Heart right ventricle (tissue), 16 donors: ENCODE measurements at regions not wholly inside any gene's neighbourhood (a gene's known extent, or its start where the extent isn't known, plus 50 kb on each side); places are given as distances from the start of the nearest gene placed in this dataset.
"Not testable (repeated sequence)": the region's sequence is repeated elsewhere in the genome, so short reads cannot be mapped to it uniquely, and the experiment has no call there.

Source experiments
- ATAC-seq, 8 donors: fragments of 200-7000 bp; cut with Tn5 transposase; one replicate each; pipeline ENCODE4 v1.9.1; 2020; ENCODE audit warnings: mild to moderate bottlenecking in 8 of 8, moderate library complexity in 8 of 8, moderate number of reproducible peaks in 1 of 8
- DNase-seq, 2 donors: peaks; one replicate each; pipeline ENCODE4 v3.0.0-alpha.2; 2020
- H3K27ac ChIP-seq, 10 donors: fragments of 200-600 bp; sonication (generic) in 2 of 10; one replicate each; pipeline versions ENCODE4 v1.5.0 to v1.8.0; 2020 to 2022; ENCODE audit warnings: mild to moderate bottlenecking in 3 of 10
- H3K27me3 ChIP-seq, 7 donors: fragments of 200-600 bp; one replicate each; pipeline ENCODE4 v1.8.0; 2021 to 2022; ENCODE audit warnings: mild to moderate bottlenecking in 2 of 7
- H3K36me3 ChIP-seq, 9 donors: fragments of 200-600 bp; sonication (generic) in 1 of 9; one replicate each; pipeline versions ENCODE4 v1.5.0 to v1.8.0; 2020 to 2022; ENCODE audit warnings: mild to moderate bottlenecking in 2 of 9
- H3K4me1 ChIP-seq, 9 donors: fragments of 200-600 bp; sonication (generic) in 1 of 9; one replicate each; pipeline versions ENCODE4 v1.5.0 to v1.8.0; 2020 to 2022; ENCODE audit warnings: mild to moderate bottlenecking in 4 of 9
- H3K4me3 ChIP-seq, 10 donors: fragments of 200-600 bp; sonication (generic) in 2 of 10; one replicate each; pipeline versions ENCODE4 v1.5.0 to v1.8.0; 2020 to 2022; ENCODE audit warnings: mild to moderate bottlenecking in 7 of 10, moderate library complexity in 2 of 10
- H3K9me3 ChIP-seq, 11 donors: fragments of 200-600 bp in 10 of 11; sonication (generic) in 2 of 11; one replicate each; pipeline versions ENCODE4 v1.5.0 to v1.8.0; 2013 to 2022; ENCODE audit warnings: mild to moderate bottlenecking in 2 of 11, control low read depth in 1 of 11, moderate library complexity in 1 of 11
- WGBS, 2 donors: extraction: QIAGEN DNeasy Blood & Tissue Kit; methylation state at CpG; one replicate each; pipeline ENCODE4 v1.1.7; 2013; ENCODE audit warnings: inconsistent platforms in 1 of 2; 5-methylcytosine and 5-hydroxymethylcytosine counted together
- intact Hi-C, 10 donors: fragments of 100-400 bp; cut with DNase I; formaldehyde crosslinking; loops; one replicate each; pipeline versions ENCODE4 v1.11.1 to v1.14.2; 2022
- TF ChIP-seq, protein P1 (sequence below), 9 donors: fragments of 200-600 bp; sonication (generic) in 2 of 9; IDR thresholded peaks; one replicate each; pipeline versions ENCODE4 v1.5.0 to v1.8.0; 2021 to 2022; ENCODE audit warnings: antibody characterized with exemption in 9 of 9, mild to moderate bottlenecking in 5 of 9, moderate library complexity in 1 of 9
- donor health status: Arrhythmogenic right ventricular cardiomyopathy.
- donor health status: ischemic (EF 13 %, LVEDD 7.1; RV severe dilation, severe dysfunction).
- donor health status: healthy with polysubstance abuse.
- donor health status: DM: no; HTN: yes; CAD: no.
- donor health status: DM: no; HTN: no; CAD: no.
- donor health status: ischemic (EF 25% LVEDD 6.9; RV normal size, moderate dysfunction).
- donor health status: ischemic (EF 25% LVEDD 5.7; RV mildly dilated, moderate dysfunction).
- donor health status: healthy.
- donor health status: DM: yes; HTN: yes; CAD: no.
- donor health status: Ischemic cardiomyopathy.
- donor health status: ischemic (EF 35%, LVEDD 5.7; RV mildly dilated, moderate dysfunction).
- donor health status: nonischemic (EF 11% LVEDD 7.7; RV severe dilation, severe dysfunction).
- donor health status: DM: yes; HTN: yes; CAD: no.
- donor health status: PGD.
- donor health status: ischemic (EF 29% LVEDD 5.4; RV normal size, mild dysfunction).
- donor health status: nonischemic (EF 23%, LVEDD 6.1; RV moderate dilation, normal function).

DNA sequence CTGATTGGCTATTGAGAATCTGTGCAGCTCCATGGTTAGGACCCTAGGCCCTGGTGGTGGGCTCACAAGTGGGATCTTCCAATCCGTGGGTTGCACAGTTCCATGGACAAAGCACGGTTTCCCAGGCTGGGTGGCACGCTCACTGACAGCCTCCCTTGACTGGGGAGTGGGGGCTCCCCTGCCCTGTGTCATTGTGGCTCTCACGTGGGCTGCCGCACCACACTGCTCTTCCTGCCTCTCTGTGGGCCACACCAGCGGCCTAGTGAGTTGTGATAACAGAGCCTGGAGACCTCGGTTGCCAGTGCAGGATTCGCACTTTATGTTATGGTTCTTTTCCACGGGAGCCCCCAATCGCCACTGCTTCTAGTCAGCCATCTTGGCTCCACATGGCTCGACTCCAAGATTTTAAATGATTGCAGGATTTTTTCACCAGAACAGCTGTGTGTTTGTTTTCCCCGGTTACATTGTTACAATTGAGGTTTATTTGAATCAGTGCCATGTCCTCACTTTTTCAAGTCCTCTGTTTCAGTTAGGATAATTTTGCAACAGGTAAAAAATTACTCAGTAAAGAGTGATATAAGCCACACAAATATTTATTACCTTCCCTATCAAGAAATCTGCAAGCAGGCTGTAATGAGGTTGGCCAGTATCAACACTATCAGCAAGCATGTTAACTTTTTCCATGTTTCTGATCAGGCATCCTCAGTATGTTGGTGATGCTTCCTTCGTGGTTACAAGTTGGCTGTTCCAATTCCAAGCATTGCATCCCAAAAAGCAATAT lies 253.8 kb downstream of the ZNF608 start:
- H3K4me3 ChIP-seq = no peak overlapping the region
- no peak for ATAC-seq
- DNase-seq = no peak
- no peaks in the 10 kb centered on the region for H3K36me3 ChIP-seq
- TF ChIP-seq, protein P1, sequence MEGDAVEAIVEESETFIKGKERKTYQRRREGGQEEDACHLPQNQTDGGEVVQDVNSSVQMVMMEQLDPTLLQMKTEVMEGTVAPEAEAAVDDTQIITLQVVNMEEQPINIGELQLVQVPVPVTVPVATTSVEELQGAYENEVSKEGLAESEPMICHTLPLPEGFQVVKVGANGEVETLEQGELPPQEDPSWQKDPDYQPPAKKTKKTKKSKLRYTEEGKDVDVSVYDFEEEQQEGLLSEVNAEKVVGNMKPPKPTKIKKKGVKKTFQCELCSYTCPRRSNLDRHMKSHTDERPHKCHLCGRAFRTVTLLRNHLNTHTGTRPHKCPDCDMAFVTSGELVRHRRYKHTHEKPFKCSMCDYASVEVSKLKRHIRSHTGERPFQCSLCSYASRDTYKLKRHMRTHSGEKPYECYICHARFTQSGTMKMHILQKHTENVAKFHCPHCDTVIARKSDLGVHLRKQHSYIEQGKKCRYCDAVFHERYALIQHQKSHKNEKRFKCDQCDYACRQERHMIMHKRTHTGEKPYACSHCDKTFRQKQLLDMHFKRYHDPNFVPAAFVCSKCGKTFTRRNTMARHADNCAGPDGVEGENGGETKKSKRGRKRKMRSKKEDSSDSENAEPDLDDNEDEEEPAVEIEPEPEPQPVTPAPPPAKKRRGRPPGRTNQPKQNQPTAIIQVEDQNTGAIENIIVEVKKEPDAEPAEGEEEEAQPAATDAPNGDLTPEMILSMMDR (IDR thresholded peaks at IDR 0.05) = no peak
- intact Hi-C loops = no loop called here
- H3K27me3 ChIP-seq = no peaks in the 10 kb centered on the region
- H3K9me3 ChIP-seq = peaks cover 0 to 29% (median 9%) of the 10 kb centered on the region in 11 donors
- 87% methylated on average over 13 of the region's 13 CpGs for WGBS, 2 donors
- H3K4me1 ChIP-seq = no peaks in the 10 kb centered on the region
- H3K27ac ChIP-seq = no peak overlapping the region

DNA sequence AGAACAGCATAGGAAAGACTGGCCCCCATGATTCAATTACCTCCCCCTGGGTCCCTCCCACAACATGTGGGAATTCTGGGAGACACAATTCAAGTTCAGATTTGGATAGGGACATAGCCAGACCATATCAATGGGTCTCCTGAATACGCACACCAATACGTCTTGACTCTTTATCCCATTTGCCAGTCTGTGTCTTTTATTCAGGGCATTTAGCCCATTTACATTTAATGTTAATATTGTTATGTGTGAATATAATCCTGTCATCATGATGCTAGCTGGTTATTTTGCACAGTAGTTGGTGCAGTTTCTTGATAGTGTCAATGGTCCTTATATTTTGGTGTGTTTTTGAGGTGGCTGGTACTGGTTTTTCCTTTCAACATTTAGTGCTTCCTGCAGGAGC lies 256.1 kb downstream of the ZNF608 start:
- 98 to 100% methylated on average over 2 of the region's 2 CpGs for WGBS, 2 donors
- DNase-seq, H3K36me3 ChIP-seq, ATAC-seq, H3K4me1 ChIP-seq, H3K27me3 ChIP-seq, H3K27ac ChIP-seq, H3K4me3 ChIP-seq, intact Hi-C loops: not testable (repeated sequence)
- peaks cover 0 to 39% (median 9%) of the 10 kb centered on the region in 11 donors for H3K9me3 ChIP-seq

DNA sequence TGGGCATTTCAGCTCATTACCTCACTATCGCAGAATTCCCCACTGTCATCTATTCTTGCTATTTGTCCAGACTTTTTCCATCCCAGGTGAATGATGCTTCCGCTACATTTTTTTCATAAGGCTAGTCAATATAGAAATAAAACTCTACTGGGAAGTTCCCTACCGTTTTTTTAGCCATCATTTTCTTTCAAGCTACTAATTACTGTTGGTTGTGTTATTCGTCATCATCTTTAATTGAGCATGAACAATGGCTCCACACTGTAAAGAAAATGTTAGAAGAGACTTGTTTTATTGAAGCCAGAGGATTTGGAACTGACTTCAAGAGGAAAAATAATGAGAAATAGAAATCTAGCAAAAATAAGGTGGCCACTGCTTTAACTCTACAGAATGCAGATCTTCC lies 265.0 kb downstream of the ZNF608 start:
- H3K9me3 ChIP-seq = peaks cover 0 to under 1% (median 0%) of the 10 kb centered on the region in 11 donors
- DNase-seq (no peak), ATAC-seq (no peak)
- TF ChIP-seq, protein P1 (IDR thresholded peaks at IDR 0.05) = no peak
- no peak overlapping the region for H3K4me3 ChIP-seq
- no peaks in the 10 kb centered on the region for H3K36me3 ChIP-seq
- 93 to 97% methylated on average over 4 of the region's 4 CpGs for WGBS, 2 donors
- H3K27me3 ChIP-seq = no peaks in the 10 kb centered on the region
- H3K4me1 ChIP-seq = peaks cover 0 to 24% (median 5%) of the 10 kb centered on the region in 9 donors
- intact Hi-C loops = no loop called here
- no peak overlapping the region for H3K27ac ChIP-seq

DNA sequence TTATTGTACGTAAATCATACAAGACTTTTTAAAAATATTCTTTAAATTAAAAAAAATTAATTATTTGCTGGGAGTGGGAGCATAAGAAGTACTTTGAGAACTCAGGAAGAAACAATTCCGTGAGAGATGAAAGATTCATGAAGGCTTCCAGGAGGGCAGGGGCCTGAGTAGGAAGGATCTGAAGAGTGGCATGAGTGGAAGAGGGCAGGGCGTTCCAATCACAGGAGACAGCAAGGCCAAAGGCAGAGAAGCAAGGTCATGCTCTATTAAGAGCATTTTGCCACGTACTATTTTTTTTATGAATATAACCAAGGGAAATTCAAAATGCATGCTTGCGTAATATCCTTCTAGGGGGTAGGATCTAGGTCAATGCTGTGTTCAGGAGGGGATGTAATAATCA lies 265.5 kb downstream of the ZNF608 start:
- Histone ChIP-seq H3K27me3 (no peaks in the 10 kb centered on the region), H3K36me3 (no peaks in the 10 kb centered on the region), H3K27ac (peak overlapping the region in 1 of 10 donors; percentile 5), H3K4me3 (no peak overlapping the region), H3K4me1 (peaks cover 0 to 24% (median 5%) of the 10 kb centered on the region in 9 donors), H3K9me3 (no peaks in the 10 kb centered on the region)
- ATAC-seq (peak in 3 of 8 donors; percentile 59 to 73 (median 70)), DNase-seq (no peak)
- TF ChIP-seq, protein P1 (IDR thresholded peaks at IDR 0.05) = no peak
- 80 to 81% methylated on average over 5 of the region's 5 CpGs for WGBS, 2 donors
- intact Hi-C loops = no loop called here

DNA sequence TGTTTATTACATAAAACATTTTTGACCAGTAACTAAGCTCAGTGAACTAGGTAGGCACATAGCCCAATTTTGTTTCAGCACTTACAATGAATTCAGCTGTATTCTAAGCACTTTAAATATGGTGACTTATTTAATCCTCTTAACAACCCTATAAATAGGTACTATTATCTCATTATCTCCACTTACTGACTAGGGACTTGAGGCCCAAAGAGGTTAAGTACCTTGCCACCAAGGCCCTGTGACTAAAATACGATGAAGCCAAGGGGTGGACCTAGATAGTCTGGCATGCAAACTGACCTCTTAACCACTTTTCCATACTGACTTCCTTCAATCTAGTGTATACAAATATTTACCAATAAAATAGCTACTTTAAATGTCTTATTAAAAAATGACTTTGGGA lies 266.4 kb downstream of the ZNF608 start:
- 71 to 73% methylated on average over 1 of the region's 1 CpG for WGBS, 2 donors
- intact Hi-C loops = no loop called here
- ATAC-seq (peak in 6 of 8 donors; percentile 65 to 96 (median 88)), DNase-seq (peak in 1 of 2 donors; percentile 16)
- H3K4me1 ChIP-seq = peaks cover 0 to 24% (median 5%) of the 10 kb centered on the region in 9 donors
- H3K4me3 ChIP-seq = no peak overlapping the region
- H3K9me3 ChIP-seq = no peaks in the 10 kb centered on the region
- peak overlapping the region in 1 of 10 donors; percentile 17 for H3K27ac ChIP-seq
- no peaks in the 10 kb centered on the region for H3K27me3 ChIP-seq
- TF ChIP-seq, protein P1 (IDR thresholded peaks at IDR 0.05) = no peak
- H3K36me3 ChIP-seq = no peaks in the 10 kb centered on the region
